CD4-positive, alpha-beta T cell (primary cell): ENCODE measurements at regions not wholly inside any gene's neighbourhood (a gene's known extent, or its start where the extent isn't known, plus 50 kb on each side); places are given as distances from the start of the nearest gene placed in this dataset.

Experiments
- ATAC-seq: fragments of 200-7000 bp; cut with Tn5 transposase; one replicate; pipeline ENCODE4 v1.10.0; 2022; ENCODE audit warnings: mild to moderate bottlenecking; ENCODE audit not compliant: poor library complexity
- CTCF ChIA-PET: fragments of 350-600 bp; sonication (Branson Sonifier 250); formaldehyde crosslinking; loops from one replicate; lab custom pipeline; 2021; ENCODE audit warnings: antibody characterized with exemption, inconsistent platforms; lab: Charles Lee
- POLR2A ChIA-PET: fragments of 350-600 bp; sonication (Branson Sonifier 250); formaldehyde crosslinking; loops from one replicate; lab custom pipeline; 2021; ENCODE audit warnings: antibody characterized with exemption, inconsistent platforms; lab: Charles Lee
- DNase-seq, 14 experiments: peaks; one replicate each; pipeline ENCODE4 v3.0.0-alpha.2; 2013 to 2020; ENCODE audit warnings: mixed read lengths in 2 of 14
- H3K27ac ChIP-seq, 2 donors: one replicate each; pipeline versions ENCODE4 v1.5.1 to v1.7.0; 2013; ENCODE audit warnings: low read length in 2 of 2, low read depth in 1 of 2, mild to moderate bottlenecking in 1 of 2
- H3K27me3 ChIP-seq, 2 experiments: 1 replicate in 1 of 2; 2 replicates in 1 of 2; pipeline versions ENCODE4 v1.6.1 to v1.7.0; 2013; ENCODE audit warnings: low read length in 2 of 2, control low read depth in 1 of 2, mild to moderate bottlenecking in 1 of 2, moderate library complexity in 1 of 2; ENCODE audit not compliant: insufficient read depth in 2 of 2, control insufficient read depth in 1 of 2
- H3K36me3 ChIP-seq: one replicate; pipeline ENCODE4 v1.6.1; 2013; ENCODE audit warnings: low read length, control low read depth; ENCODE audit not compliant: insufficient read depth
- H3K4me1 ChIP-seq: one replicate; pipeline ENCODE4 v1.6.1; 2013; ENCODE audit warnings: low read length, control low read depth; ENCODE audit not compliant: insufficient read depth
- H3K4me3 ChIP-seq: one replicate; pipeline ENCODE4 v1.5.1; 2013; ENCODE audit warnings: mild to moderate bottlenecking, low read length, moderate library complexity
- H3K9me3 ChIP-seq, 2 experiments: 1 replicate in 1 of 2; 2 replicates in 1 of 2; pipeline versions ENCODE4 v1.6.1 to v1.7.0; 2013; ENCODE audit warnings: low read length in 2 of 2, mild to moderate bottlenecking in 2 of 2, control low read depth in 1 of 2, moderate library complexity in 1 of 2; ENCODE audit not compliant: control insufficient read depth in 1 of 2, insufficient read depth in 1 of 2
- H3K27ac Mint-ChIP-seq: one replicate; pipeline ENCODE4 v1.8.0; 2020; ENCODE audit warnings: mixed read lengths
- H3K27me3 Mint-ChIP-seq: one replicate; pipeline ENCODE4 v1.8.0; 2021; ENCODE audit warnings: mixed read lengths
- H3K36me3 Mint-ChIP-seq: one replicate; pipeline ENCODE4 v1.8.0; 2021; ENCODE audit warnings: low read depth, mixed read lengths
- H3K4me1 Mint-ChIP-seq: one replicate; pipeline ENCODE4 v1.8.0; 2021; ENCODE audit warnings: low read depth, mixed read lengths
- H3K4me3 Mint-ChIP-seq: one replicate; pipeline ENCODE4 v1.8.0; 2020; ENCODE audit warnings: mild to moderate bottlenecking, mixed read lengths
- H3K9me3 Mint-ChIP-seq: one replicate; pipeline ENCODE4 v1.8.0; 2020; ENCODE audit warnings: mixed read lengths
- intact Hi-C, 2 experiments: fragments of 100-400 bp; cut with DNase I in 1 of 2; cut with micrococcal nuclease in 1 of 2; formaldehyde crosslinking; loops; one replicate each; pipeline versions ENCODE4 v1.15.1 to v1.9.0; 2023 to 2025; cut with DNase I, micrococcal nuclease
- TF ChIP-seq, protein P1 (sequence below): fragments of 200-600 bp; IDR thresholded peaks from one replicate; pipeline ENCODE4 v1.8.0; 2022; ENCODE audit warnings: antibody characterized with exemption, mild to moderate bottlenecking

DNA sequence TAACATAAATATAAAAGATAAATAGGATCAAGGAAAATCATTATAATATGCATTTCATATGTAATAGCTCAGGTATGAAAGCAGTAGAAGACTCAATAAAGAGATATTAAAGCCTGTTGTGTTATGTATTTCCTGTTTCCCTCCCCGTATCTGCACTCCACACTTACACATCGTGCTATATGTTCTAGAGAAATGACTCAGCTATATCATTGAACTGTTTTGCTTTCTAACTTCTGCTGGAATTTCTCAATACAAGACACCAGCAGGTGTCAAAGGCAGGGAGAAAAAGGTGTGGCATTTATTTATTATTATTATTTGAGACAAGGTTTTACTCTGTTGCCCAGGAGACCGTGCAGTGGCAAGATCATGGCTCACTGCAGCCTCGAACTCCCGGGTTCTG is 842.8 kb upstream of the CNTN5 start:
- CTCF ChIA-PET, result no interaction called here
- TF ChIP-seq, protein P1, sequence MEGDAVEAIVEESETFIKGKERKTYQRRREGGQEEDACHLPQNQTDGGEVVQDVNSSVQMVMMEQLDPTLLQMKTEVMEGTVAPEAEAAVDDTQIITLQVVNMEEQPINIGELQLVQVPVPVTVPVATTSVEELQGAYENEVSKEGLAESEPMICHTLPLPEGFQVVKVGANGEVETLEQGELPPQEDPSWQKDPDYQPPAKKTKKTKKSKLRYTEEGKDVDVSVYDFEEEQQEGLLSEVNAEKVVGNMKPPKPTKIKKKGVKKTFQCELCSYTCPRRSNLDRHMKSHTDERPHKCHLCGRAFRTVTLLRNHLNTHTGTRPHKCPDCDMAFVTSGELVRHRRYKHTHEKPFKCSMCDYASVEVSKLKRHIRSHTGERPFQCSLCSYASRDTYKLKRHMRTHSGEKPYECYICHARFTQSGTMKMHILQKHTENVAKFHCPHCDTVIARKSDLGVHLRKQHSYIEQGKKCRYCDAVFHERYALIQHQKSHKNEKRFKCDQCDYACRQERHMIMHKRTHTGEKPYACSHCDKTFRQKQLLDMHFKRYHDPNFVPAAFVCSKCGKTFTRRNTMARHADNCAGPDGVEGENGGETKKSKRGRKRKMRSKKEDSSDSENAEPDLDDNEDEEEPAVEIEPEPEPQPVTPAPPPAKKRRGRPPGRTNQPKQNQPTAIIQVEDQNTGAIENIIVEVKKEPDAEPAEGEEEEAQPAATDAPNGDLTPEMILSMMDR, result no peak
- H3K9me3 Mint-ChIP-seq, result peaks cover 10% of the 10 kb centered on the region
- no peaks in the 10 kb centered on the region for H3K36me3 Mint-ChIP-seq
- Histone ChIP-seq H3K27ac (no peak overlapping the region), H3K9me3 (no peaks in the 10 kb centered on the region), H3K36me3 (no peaks in the 10 kb centered on the region), H3K4me3 (no peak overlapping the region), H3K27me3 (no peaks in the 10 kb centered on the region), H3K4me1 (no peaks in the 10 kb centered on the region)
- no peak overlapping the region for H3K27ac Mint-ChIP-seq
- H3K4me1 Mint-ChIP-seq, result no peaks in the 10 kb centered on the region
- ATAC-seq, result no peak
- intact Hi-C loops, result no loop called here
- H3K4me3 Mint-ChIP-seq, result no peak overlapping the region
- no peaks in the 10 kb centered on the region for H3K27me3 Mint-ChIP-seq
- no peak for DNase-seq
- POLR2A ChIA-PET, result no interaction called here

DNA sequence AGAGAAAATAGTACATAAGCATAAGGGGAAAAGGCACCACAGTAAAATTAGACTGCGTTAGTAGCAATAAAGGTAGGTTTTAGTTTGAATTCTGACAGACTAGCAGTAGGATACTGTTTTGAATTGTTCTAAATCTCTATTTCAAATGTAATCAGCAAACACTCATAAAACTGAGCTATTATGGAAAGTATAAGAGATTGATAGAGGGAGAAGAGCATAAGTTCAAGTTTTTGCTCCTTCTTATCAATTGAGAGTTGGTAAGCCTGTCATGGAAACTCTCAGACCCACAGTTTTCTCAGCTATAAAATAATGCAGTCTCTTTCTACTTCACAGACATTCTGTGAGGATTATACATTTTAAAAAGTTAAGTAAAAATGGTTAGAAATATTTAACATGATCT is 840.2 kb upstream of the CNTN5 start:
- TF ChIP-seq, protein P1, result no peak
- H3K9me3 ChIP-seq, result peaks cover 0 to 12% of the 10 kb centered on the region in 2 experiments
- Mint-ChIP-seq H3K4me3 (no peak overlapping the region), H3K9me3 (peaks cover 6% of the 10 kb centered on the region), H3K27me3 (no peaks in the 10 kb centered on the region), H3K4me1 (no peaks in the 10 kb centered on the region), H3K27ac (no peak overlapping the region), H3K36me3 (no peaks in the 10 kb centered on the region)
- intact Hi-C loops, result no loop called here
- no peak overlapping the region for H3K27ac ChIP-seq
- ATAC-seq (no peak), DNase-seq (no peak)
- no peaks in the 10 kb centered on the region for H3K4me1 ChIP-seq
- POLR2A ChIA-PET, result no interaction called here
- no peak overlapping the region for H3K4me3 ChIP-seq
- no peaks in the 10 kb centered on the region for H3K27me3 ChIP-seq
- CTCF ChIA-PET, result no interaction called here
- H3K36me3 ChIP-seq, result no peaks in the 10 kb centered on the region

DNA sequence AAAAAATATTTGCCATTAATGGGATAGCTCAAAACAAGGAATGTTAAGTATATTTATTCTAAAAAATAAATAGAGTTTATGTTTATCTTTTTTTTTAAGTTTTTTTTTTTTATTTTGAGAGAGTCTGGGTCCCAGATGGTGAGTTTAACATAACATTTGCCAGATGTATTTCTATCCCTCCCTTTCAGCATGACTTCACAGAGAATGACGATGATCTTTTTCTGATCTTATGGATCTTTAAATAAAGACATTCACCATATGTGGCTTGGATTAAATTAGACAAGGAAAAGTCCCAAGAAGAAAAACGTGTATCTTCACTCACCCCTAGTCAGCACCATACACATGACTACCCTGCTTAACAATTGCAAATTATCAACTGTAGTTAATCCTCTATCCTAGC is 839.8 kb upstream of the CNTN5 start:
- POLR2A ChIA-PET, result no interaction called here

More for the DNA sequence above, 839.8 kb upstream of the CNTN5 start:
- no peak overlapping the region for H3K4me3 ChIP-seq
- H3K27ac Mint-ChIP-seq, result no peak overlapping the region
- no peaks in the 10 kb centered on the region for H3K27me3 ChIP-seq
- peaks cover 6% of the 10 kb centered on the region for H3K9me3 Mint-ChIP-seq
- no peaks in the 10 kb centered on the region for H3K4me1 Mint-ChIP-seq
- no peaks in the 10 kb centered on the region for H3K27me3 Mint-ChIP-seq
- peaks cover 0 to 13% of the 10 kb centered on the region in 2 experiments for H3K9me3 ChIP-seq
- ATAC-seq (no peak), DNase-seq (no peak)
- CTCF ChIA-PET, result no interaction called here
- TF ChIP-seq, protein P1, result no peak
- no peak overlapping the region for H3K27ac ChIP-seq
- H3K4me1 ChIP-seq, result no peaks in the 10 kb centered on the region
- no peaks in the 10 kb centered on the region for H3K36me3 ChIP-seq
- intact Hi-C loops, result no loop called here
- no peaks in the 10 kb centered on the region for H3K36me3 Mint-ChIP-seq
- H3K4me3 Mint-ChIP-seq, result no peak overlapping the region
